ENCODE measurements at regions not wholly inside any gene's neighbourhood (a gene's known extent, or its start where the extent isn't known, plus 50 kb on each side); places are given as distances from the start of the nearest gene placed in this dataset.

- no peaks in the 10 kb centered on the region for H3K9me3 ChIP-seq
- H3K27ac ChIP-seq: no peak overlapping the region
- TF ChIP-seq EP300 (IDR thresholded peaks at IDR 0.05) (no peak), POLR2A (IDR thresholded peaks at IDR 0.05) (no peak)
- TF ChIP-seq, protein P1, sequence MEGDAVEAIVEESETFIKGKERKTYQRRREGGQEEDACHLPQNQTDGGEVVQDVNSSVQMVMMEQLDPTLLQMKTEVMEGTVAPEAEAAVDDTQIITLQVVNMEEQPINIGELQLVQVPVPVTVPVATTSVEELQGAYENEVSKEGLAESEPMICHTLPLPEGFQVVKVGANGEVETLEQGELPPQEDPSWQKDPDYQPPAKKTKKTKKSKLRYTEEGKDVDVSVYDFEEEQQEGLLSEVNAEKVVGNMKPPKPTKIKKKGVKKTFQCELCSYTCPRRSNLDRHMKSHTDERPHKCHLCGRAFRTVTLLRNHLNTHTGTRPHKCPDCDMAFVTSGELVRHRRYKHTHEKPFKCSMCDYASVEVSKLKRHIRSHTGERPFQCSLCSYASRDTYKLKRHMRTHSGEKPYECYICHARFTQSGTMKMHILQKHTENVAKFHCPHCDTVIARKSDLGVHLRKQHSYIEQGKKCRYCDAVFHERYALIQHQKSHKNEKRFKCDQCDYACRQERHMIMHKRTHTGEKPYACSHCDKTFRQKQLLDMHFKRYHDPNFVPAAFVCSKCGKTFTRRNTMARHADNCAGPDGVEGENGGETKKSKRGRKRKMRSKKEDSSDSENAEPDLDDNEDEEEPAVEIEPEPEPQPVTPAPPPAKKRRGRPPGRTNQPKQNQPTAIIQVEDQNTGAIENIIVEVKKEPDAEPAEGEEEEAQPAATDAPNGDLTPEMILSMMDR (IDR thresholded peaks at IDR 0.05): no peak
- no peaks in the 10 kb centered on the region for H3K4me1 ChIP-seq (ENCODE audit: insufficient read depth)
- intact Hi-C loops (cut with DNase I): no loop called here
- no peaks in the 10 kb centered on the region for H3K27me3 ChIP-seq
- no peak for DNase-seq
- WGBS, 3 donors: 88 to 96% (median 90%) methylated on average over 7 of the region's 7 CpGs
- H3K4me3 ChIP-seq: no peak overlapping the region
- no peaks in the 10 kb centered on the region for H3K36me3 ChIP-seq
These were observed 254.4 kb upstream of the HS6ST1 start for GRCh38 chr2:128573116-128573515.

DNA sequence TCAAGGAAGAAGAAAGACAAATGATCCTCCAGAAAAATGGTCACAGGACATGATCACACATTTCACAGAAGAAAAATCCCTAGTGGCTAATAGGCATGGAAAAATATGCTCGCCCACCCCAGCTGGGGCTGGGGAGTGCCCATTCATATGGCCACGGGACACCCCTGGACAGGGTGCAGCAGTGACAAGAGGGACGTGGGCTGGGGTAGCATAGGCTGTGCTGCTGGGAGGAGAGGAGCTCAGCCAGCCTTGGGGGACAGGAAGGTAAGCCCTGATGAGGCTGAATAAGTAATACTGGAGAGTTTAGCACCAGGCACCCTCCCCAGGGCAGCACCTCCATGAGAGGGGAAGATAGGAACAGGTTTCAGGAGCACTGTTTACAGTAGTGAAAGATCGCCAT is 254.9 kb upstream of the HS6ST1 start:
- Histone ChIP-seq H3K36me3 (no peaks in the 10 kb centered on the region), H3K4me3 (no peak overlapping the region), H3K4me1 (ENCODE audit: insufficient read depth) (no peaks in the 10 kb centered on the region), H3K27me3 (no peaks in the 10 kb centered on the region), H3K9me3 (no peaks in the 10 kb centered on the region), H3K27ac (no peak overlapping the region)
- intact Hi-C loops (cut with DNase I): no loop called here
- DNase-seq: no peak
- TF ChIP-seq, protein P1 (IDR thresholded peaks at IDR 0.05): no peak
- TF ChIP-seq POLR2A (IDR thresholded peaks at IDR 0.05): no peak
- TF ChIP-seq EP300 (IDR thresholded peaks at IDR 0.05): no peak
- 88 to 96% (median 90%) methylated on average over 4 of the region's 4 CpGs for WGBS, 3 donors

DNA sequence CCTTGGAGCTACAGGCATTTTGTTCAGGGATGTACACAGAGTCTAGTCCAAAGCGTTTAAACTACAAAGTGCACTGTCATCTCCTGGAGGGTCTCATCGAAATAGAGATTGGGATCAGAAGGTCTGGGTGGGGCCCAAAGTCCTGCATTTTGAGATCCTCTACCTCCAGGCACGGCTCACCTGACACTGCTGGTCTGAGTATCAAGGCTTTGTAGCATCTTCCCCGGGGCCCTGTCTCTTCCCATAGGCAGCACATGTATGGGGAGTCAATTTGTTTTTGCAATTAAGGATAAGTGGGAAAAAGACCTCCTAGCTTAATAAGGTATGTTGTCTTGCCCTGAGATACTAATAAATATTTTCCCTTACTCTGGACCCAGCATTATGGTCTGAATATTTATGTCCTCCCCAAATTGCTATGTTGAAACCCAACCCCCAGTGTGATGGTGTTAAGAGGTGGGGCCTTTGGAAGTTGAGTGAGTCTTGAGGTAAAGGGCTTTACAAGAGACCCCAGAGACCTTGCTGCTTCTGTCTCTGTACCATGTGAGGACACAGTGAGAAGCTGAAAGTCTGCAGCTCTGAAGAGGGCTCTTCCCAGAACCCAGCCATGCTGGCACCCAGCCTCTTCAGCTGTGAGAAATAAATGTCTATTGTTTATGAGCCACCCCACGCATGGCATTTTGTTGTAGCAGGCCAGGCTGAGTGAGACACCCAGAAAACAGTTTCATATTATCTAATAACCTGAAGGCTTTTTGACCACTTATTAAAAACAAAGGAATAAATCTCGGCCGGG is 258.7 kb upstream of the HS6ST1 start:
- WGBS, 3 donors: 90 to 95% (median 91%) methylated on average over 7 of the region's 7 CpGs
- Histone ChIP-seq H3K9me3 (no peaks in the 10 kb centered on the region), H3K27me3 (no peaks in the 10 kb centered on the region), H3K36me3 (no peaks in the 10 kb centered on the region), H3K4me1 (ENCODE audit: insufficient read depth) (no peaks in the 10 kb centered on the region), H3K27ac (no peak overlapping the region), H3K4me3 (no peak overlapping the region)
- no peak for DNase-seq
- intact Hi-C loops (cut with DNase I): no loop called here
- TF ChIP-seq EP300 (IDR thresholded peaks at IDR 0.05): no peak
- TF ChIP-seq, protein P1 (IDR thresholded peaks at IDR 0.05): no peak
- no peak for TF ChIP-seq POLR2A (IDR thresholded peaks at IDR 0.05)

- Histone ChIP-seq H3K27ac (no peak overlapping the region), H3K27me3 (no peaks in the 10 kb centered on the region), H3K36me3 (no peaks in the 10 kb centered on the region), H3K4me1 (ENCODE audit: insufficient read depth) (no peaks in the 10 kb centered on the region), H3K9me3 (no peaks in the 10 kb centered on the region), H3K4me3 (no peak overlapping the region)
- TF ChIP-seq, protein P1 (IDR thresholded peaks at IDR 0.05): no peak
- 66 to 72% (median 70%) methylated on average over 10 of the region's 10 CpGs for whole genome bisulfite sequencing, 3 donors
- DNase-seq: no peak
- intact Hi-C loops (cut with DNase I): no loop called here
These were observed 260.0 kb upstream of the HS6ST1 start for GRCh38 chr2:128578406-128579390.

All from ovary (tissue), 7 donors.